SK-N-MC (cell line): ENCODE measurements at regions not wholly inside any gene's neighbourhood (a gene's known extent, or its start where the extent isn't known, plus 50 kb on each side); places are given as distances from the start of the nearest gene placed in this dataset.

Experiments
- DNase-seq: peaks from one replicate; pipeline ENCODE4 v3.0.0-alpha.2; 2011; ENCODE audit warnings: low read depth, low spot score
- H3K27ac ChIP-seq: fragments of 200-600 bp; sonication (generic); 2 replicates; pipeline ENCODE4 v1.5.1; 2016; ENCODE audit warnings: mixed run types
- H3K36me3 ChIP-seq: fragments of 200-600 bp; sonication (generic); 2 replicates; pipeline ENCODE4 v1.6.1; 2017; ENCODE audit warnings: antibody characterized with exemption, low read length, mixed read lengths; ENCODE audit not compliant: insufficient read depth
- H3K4me3 ChIP-seq: fragments of 200-600 bp; sonication (generic); 2 replicates; pipeline ENCODE4 v1.5.1; 2016
- H3K9ac ChIP-seq: fragments of 200-600 bp; sonication (generic); 2 replicates; pipeline ENCODE4 v1.8.0; 2017; ENCODE audit warnings: mixed run types, mixed read lengths; ENCODE audit not compliant: insufficient read length
- H3K9me3 ChIP-seq: fragments of 200-600 bp; sonication (generic); 2 replicates; pipeline ENCODE4 v1.6.1; 2017; ENCODE audit warnings: low read depth, mild to moderate bottlenecking, antibody characterized with exemption, low read length, moderate library complexity, mixed read lengths
- EZH2 ChIP-seq: fragments of 200-600 bp; sonication (generic); IDR thresholded peaks from one replicate; pipeline ENCODE4 v1.6.1; 2017; ENCODE audit warnings: antibody characterized with exemption
- FOXP2 ChIP-seq: optimal IDR thresholded peaks from 2 replicates; pipeline ENCODE3; 2011; ENCODE audit warnings: mild to moderate bottlenecking, moderate library complexity; ENCODE audit not compliant: insufficient read depth; ENCODE audit errors: extremely low read length, control extremely low read depth
- POLR2AphosphoS5 ChIP-seq: IDR thresholded peaks from 2 replicates; pipeline ENCODE4 v1.6.1; 2012; ENCODE audit warnings: mild to moderate bottlenecking, low read depth, low read length, borderline replicate concordance

- Histone ChIP-seq H3K9ac (no peak overlapping the region), H3K27ac (no peak overlapping the region), H3K4me3 (no peak overlapping the region), H3K36me3 (no peaks in the 10 kb centered on the region), H3K9me3 (no peaks in the 10 kb centered on the region)
- no peak for DNase-seq
- no peak for TF ChIP-seq FOXP2
- no peak for TF ChIP-seq POLR2AphosphoS5
- TF ChIP-seq EZH2 = no peak
These were observed 85.8 kb upstream of the TMEM45B start for GRCh38 chr11:129729823-129730222.

- H3K9ac ChIP-seq = no peak overlapping the region
- TF ChIP-seq EZH2 (no peak), FOXP2 (no peak), POLR2AphosphoS5 (no peak)
- no peak for DNase-seq
- H3K27ac ChIP-seq = no peak overlapping the region
- H3K4me3 ChIP-seq = no peak overlapping the region
- H3K36me3 ChIP-seq = no peaks in the 10 kb centered on the region
- no peaks in the 10 kb centered on the region for H3K9me3 ChIP-seq
These were observed 84.3 kb upstream of the TMEM45B start for GRCh38 chr11:129731316-129731715.

- no peak overlapping the region for H3K4me3 ChIP-seq
- TF ChIP-seq FOXP2 = no peak
- TF ChIP-seq EZH2 = no peak
- no peak for TF ChIP-seq POLR2AphosphoS5
- no peak for DNase-seq
- no peak overlapping the region for H3K27ac ChIP-seq
- H3K9ac ChIP-seq = no peak overlapping the region
- no peaks in the 10 kb centered on the region for H3K9me3 ChIP-seq
- H3K36me3 ChIP-seq = no peaks in the 10 kb centered on the region
These were observed 82.7 kb upstream of the TMEM45B start for GRCh38 chr11:129732941-129733340.

- no peak overlapping the region for H3K27ac ChIP-seq
- H3K36me3 ChIP-seq = no peaks in the 10 kb centered on the region
- no peak overlapping the region for H3K4me3 ChIP-seq
- no peak for TF ChIP-seq EZH2
- TF ChIP-seq FOXP2 = no peak
- TF ChIP-seq POLR2AphosphoS5 = no peak
- no peak for DNase-seq
- no peaks in the 10 kb centered on the region for H3K9me3 ChIP-seq
- H3K9ac ChIP-seq = no peak overlapping the region
These were observed 82.3 kb upstream of the TMEM45B start for GRCh38 chr11:129733384-129733783.

- Histone ChIP-seq H3K4me3 (no peak overlapping the region), H3K9ac (no peak overlapping the region), H3K36me3 (no peaks in the 10 kb centered on the region), H3K9me3 (no peaks in the 10 kb centered on the region), H3K27ac (no peak overlapping the region)
- TF ChIP-seq FOXP2 (no peak), EZH2 (no peak), POLR2AphosphoS5 (no peak)
- DNase-seq = no peak
These were observed 81.7 kb upstream of the TMEM45B start for GRCh38 chr11:129733981-129734380.

- no peak overlapping the region for H3K4me3 ChIP-seq
- TF ChIP-seq POLR2AphosphoS5 (no peak), FOXP2 (no peak), EZH2 (no peak)
- no peaks in the 10 kb centered on the region for H3K9me3 ChIP-seq
- H3K9ac ChIP-seq = no peak overlapping the region
- H3K27ac ChIP-seq = no peak overlapping the region
- no peaks in the 10 kb centered on the region for H3K36me3 ChIP-seq
- DNase-seq = no peak
These were observed 81.0 kb upstream of the TMEM45B start for GRCh38 chr11:129734654-129735053.

- Histone ChIP-seq H3K27ac (no peak overlapping the region), H3K4me3 (no peak overlapping the region), H3K9me3 (no peaks in the 10 kb centered on the region), H3K9ac (no peak overlapping the region), H3K36me3 (no peaks in the 10 kb centered on the region)
- DNase-seq = no peak
- TF ChIP-seq FOXP2 = no peak
- no peak for TF ChIP-seq POLR2AphosphoS5
- TF ChIP-seq EZH2 = peak; percentile 45
These were observed 77.8 kb upstream of the TMEM45B start for GRCh38 chr11:129737831-129738230.

GRCh38 chr11:129738242-129738641 is 77.4 kb upstream of the TMEM45B start:
- no peak for DNase-seq
- no peak overlapping the region for H3K27ac ChIP-seq

GRCh38 chr11:129739339-129739738 is 76.3 kb upstream of the TMEM45B start:
- no peak overlapping the region for H3K27ac ChIP-seq
- TF ChIP-seq POLR2AphosphoS5 (no peak), FOXP2 (no peak), EZH2 (no peak)
- no peaks in the 10 kb centered on the region for H3K9me3 ChIP-seq
- no peak for DNase-seq
- H3K36me3 ChIP-seq = no peaks in the 10 kb centered on the region
- no peak overlapping the region for H3K9ac ChIP-seq
- no peak overlapping the region for H3K4me3 ChIP-seq

More at GRCh38 chr11:129738242-129738641, 77.4 kb upstream of the TMEM45B start:
- Histone ChIP-seq H3K36me3 (no peaks in the 10 kb centered on the region), H3K9me3 (no peaks in the 10 kb centered on the region), H3K9ac (no peak overlapping the region), H3K4me3 (no peak overlapping the region)
- TF ChIP-seq POLR2AphosphoS5 = no peak
- no peak for TF ChIP-seq FOXP2
- TF ChIP-seq EZH2 = no peak
